ENCODE measurements at regions not wholly inside any gene's neighbourhood (a gene's known extent, or its start where the extent isn't known, plus 50 kb on each side); places are given as distances from the start of the nearest gene placed in this dataset.
"Not testable (repeated sequence)": the region's sequence is repeated elsewhere in the genome, so short reads cannot be mapped to it uniquely, and the experiment has no call there.

DNA sequence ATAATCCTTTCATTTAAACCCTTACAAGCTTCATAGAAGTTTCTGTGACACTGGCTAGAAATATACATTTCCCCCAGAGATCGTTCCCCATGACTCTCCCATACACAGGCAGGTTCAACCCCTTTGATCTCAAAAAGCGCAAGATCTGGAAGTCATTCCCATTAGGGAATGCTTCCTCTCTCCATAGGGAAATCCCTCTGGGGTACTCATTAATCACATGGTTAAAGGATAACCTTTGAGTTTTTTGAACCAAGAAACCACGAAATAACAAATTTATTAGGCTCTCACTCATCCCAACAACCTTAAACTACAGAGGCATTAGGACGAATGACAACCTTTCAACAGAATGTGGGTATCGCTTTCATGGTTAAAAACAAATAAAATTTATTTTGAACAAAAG is 211.9 kb upstream of the PRICKLE2 start:
- DNase-seq: no peak

GRCh38 chr3:64435023-64435422 is 209.8 kb upstream of the PRICKLE2 start:
- DNase-seq: not testable (repeated sequence)

- DNase-seq: no peak
Observed at GRCh38 chr3:64432870-64433269, 207.6 kb upstream of the PRICKLE2 start.

DNA sequence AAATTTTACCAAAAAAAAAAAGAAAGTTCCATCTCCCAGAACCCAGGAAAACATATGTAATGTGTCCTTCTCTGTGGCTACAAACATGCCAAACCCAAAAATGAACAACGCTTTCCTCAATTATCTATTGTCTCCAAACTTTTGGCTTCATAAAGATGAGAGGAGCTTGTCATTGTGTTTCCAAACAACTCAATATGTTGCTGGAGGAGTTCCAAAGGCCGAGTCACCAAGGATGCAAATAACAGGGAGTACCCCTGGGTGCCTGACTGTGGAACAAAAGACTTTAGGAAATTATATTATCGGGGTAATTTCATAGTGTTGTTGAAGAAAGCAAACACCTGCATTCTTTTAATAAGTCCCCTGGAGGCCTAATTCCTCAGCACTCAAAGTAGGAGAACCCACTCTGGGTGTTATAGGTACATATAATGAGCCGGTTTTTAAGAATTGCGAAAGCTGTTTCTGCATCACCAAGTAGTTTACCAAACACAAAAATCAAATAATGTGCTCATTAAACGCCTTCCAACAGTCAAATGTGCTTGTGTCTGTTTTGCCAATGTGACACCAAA is 206.3 kb upstream of the PRICKLE2 start:
- no peak for DNase-seq

- no peak for DNase-seq
Observed at GRCh38 chr3:64427671-64428070, 202.4 kb upstream of the PRICKLE2 start.

GRCh38 chr3:64426551-64426950 is 201.3 kb upstream of the PRICKLE2 start:
- no peak for DNase-seq

GRCh38 chr3:64422932-64423331 is 197.7 kb upstream of the PRICKLE2 start:
- DNase-seq: no peak

DNA sequence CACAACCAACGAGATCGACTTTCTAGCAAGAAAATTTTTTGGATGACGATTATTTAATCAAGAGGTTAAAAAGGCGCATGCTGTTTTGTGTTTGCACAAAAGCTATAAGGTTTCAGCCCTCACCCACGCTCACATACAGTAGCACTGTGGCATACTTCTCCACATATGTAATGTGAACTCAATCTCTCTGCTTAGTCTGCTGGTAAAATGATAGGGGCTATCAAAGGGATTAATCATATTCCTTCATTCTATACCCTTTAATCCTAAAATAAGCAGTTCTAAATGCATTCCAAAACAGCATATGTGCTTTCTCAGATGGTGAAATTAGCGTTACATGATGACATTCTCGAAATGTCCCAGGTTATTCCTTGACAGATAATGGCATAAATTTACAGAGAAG is 196.9 kb upstream of the PRICKLE2 start:
- DNase-seq: no peak

DNA sequence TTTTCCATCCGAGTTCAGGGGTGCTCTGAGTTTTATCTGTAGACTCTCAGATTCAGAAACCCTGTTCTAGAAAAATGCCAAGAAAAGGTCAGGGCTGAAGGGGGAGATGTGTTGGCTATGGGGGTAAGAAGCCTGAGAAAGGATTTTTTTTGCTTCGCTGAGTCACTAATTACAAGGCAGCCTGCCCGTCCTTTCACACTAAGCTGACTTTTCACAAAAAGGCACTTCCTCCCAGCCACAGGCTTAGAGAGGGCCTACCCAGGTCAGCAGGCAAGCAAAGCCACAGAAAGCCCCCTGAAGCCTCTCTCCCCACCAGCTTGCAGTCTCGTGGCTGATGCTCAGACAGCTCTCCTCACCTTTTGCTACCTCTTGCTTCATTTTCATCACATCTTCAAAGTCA is 192.6 kb upstream of the PRICKLE2 start:
- peak in 1 of 14 donors; percentile 6 for DNase-seq

- no peak for DNase-seq
Observed at GRCh38 chr3:64414043-64414442, 188.8 kb upstream of the PRICKLE2 start.

DNA sequence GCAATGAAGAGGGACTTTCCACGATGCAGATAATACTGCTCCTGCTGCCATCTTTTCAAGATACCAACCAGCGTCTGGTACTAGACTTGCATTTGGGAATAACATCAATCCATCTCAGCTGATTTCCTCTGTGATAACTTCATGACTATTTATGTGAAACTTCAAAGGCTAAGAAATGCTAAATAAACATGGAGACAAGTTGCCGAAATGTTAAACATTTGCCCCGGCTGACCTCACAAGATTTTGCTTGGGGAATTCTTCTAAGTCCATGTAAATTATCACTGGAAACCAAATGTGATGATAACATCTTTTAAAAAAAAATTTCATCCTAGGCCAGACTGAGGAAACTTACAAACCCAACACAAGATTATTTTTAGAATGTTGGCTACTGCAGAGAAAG is 185.8 kb upstream of the PRICKLE2 start:
- DNase-seq: no peak

DNA sequence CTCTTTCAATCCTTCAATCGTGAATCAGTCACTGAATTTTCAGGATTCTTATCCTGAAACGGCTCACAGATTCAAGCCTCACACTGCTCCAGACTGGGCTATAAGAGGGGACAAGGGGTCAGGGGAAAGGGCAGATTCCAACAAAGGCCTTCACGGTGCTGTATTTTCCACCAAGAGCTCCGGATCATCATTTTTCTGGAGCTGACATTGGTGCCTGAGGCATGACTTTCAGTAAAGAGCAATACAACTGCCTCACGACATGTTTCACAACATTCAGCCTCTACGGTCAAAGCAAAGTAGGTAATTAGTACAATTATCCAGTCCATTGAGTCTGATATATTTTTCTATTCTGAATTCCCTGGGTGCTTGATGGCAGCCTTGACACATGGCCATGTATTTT is 185.0 kb upstream of the PRICKLE2 start:
- no peak for DNase-seq

- DNase-seq: no peak
Observed at GRCh38 chr3:64408770-64409169, 183.5 kb upstream of the PRICKLE2 start.

DNA sequence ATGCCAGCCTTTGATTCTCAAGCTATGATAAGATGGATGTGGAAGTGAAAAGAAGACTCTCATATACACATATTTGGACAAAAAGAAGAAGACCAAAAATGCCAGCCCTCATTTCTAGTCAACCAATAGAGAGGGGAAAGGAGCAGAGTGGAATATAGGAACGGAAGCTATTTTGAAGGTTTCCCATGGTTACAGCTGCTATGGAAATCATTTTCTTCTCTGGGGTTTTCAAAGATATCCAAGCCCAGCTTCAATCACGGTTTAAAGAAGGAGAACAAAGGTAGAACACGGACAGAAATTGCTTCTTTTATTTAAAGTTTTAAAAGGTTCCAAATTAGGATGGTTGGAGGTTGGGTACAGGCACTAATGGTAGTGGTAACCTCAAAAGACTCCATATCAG is 181.0 kb upstream of the PRICKLE2 start:
- DNase-seq: no peak

GRCh38 chr3:64405211-64405835 is 180.1 kb upstream of the PRICKLE2 start:
- DNase-seq: no peak

DNA sequence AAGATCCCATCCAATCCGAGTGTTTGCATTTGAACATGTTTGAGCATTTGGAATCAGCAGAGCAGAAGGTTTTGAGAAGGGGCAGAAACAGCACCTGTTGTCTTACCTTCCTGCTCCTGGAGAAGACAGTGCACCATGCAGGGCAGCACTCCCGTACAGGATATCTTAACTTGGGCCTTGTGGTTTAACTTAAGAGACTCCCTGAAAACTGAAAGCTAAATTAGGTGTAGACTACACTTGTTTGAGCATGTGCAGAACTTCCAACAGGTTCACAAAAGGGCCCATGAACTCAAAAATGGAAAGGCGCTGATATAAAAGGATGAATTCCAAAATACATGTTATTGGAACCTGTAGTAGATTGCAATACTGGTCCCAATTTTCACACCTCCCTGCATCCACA is 175.4 kb upstream of the PRICKLE2 start:
- no peak for DNase-seq

DNA sequence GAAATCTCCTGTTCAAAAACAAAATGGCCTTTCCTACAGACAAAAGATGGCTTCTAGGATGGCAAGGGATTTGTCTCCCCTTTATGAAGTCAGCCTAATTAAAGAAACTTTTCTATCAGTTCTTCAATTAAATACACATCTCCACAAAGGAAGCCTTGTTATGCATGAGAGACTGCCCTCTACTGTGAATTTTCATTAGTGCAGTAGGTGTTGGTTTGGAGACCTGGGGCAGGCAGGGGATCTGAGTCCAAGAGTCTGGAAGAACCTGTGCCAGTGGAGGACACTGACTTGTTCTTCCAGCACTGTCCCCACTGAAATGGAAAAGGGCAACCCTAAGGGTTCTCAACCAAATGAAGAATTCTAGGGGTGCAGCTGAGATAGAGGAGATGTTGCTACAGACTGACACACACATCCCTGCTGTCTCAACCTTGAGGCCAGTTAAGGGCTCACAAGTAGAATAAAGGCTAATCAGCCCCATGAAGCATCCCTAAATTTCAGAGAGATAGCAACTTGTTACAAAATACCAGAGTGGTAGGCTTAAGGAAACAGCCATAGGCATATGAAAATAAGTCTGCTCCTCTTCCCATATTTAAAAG is 174.0 kb upstream of the PRICKLE2 start:
- peak in 3 of 14 donors; percentile 3 to 8 (median 6) for DNase-seq

DNA sequence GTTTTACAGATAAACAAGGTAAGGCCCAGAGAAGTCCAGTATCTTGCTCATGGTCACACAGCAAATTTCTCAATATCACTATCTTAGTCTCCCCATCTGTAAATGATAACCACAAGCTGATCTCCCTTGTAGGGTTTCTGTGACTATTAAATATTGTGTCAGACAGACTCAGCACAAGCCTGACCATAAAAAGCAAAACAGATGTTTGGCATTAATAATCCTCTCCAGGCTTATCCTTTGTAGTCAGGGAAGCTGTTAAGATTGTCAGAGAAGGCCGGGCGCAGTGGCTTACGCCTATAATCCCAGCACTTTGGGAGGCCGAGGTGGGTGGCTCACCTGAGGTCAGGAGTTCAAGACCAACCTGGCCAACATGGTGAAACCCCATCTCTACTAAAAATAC is 173.2 kb upstream of the PRICKLE2 start:
- no peak for DNase-seq

GRCh38 chr3:64398006-64398405 is 172.7 kb upstream of the PRICKLE2 start:
- DNase-seq: no peak

DNA sequence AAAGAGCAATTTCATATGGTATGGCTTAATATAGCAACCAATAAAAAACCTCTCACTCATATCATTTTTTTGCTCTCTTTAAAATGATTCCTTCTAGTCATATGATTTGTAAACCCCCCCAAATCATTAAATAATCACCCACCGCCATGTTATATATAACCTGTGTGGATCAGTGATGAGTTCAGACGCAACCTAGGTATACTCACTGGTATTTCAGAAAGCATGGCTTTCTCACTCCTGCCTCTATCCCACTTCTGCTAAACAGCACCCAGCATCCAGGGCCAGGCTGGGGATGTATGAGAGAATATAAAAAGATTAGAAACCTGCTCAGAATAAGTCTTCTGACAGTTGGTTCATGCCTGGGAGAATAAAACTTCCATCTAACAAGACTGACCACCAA is 172.3 kb upstream of the PRICKLE2 start:
- DNase-seq: no peak

DNA sequence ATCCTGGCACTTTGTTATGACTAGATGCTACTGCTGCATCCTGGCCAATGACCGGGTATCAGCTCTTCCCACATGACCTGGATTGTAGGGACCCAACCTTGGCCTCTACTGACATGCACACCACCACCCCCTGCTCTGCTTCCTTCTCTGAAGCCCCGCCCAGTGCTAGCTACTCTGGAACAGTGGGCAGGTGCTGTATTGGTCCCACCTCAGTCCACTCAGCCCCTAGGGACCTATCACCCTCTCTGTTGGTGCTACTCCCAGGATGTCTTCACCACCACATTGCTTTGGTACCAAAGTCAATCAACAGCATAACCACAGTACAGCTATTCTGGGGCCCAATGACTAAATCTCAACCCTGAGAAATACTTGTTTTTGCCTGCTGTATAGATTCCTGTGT is 170.2 kb upstream of the PRICKLE2 start:
- no peak for DNase-seq

DNA sequence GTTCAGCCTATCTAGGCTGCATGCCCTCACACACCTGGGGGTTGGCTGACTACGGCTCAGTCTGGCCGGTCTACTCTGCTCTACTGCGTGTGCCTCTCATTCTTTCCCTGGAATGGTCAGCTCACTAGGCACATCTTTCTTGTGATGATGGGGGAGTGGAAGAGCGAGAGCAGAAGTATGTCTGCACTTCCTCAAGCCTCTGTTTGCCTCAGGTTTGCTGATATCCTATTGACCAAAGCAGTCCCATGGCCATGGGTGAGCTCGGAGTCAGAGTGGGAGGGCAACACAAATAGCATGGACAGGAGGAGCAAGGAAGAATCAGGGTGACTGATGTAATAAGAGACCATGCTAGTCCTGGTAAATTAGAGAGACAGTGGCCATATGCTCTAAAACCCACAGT is 167.9 kb upstream of the PRICKLE2 start:
- no peak for DNase-seq

GRCh38 chr3:64392001-64392400 is 166.7 kb upstream of the PRICKLE2 start:
- no peak for DNase-seq

DNA sequence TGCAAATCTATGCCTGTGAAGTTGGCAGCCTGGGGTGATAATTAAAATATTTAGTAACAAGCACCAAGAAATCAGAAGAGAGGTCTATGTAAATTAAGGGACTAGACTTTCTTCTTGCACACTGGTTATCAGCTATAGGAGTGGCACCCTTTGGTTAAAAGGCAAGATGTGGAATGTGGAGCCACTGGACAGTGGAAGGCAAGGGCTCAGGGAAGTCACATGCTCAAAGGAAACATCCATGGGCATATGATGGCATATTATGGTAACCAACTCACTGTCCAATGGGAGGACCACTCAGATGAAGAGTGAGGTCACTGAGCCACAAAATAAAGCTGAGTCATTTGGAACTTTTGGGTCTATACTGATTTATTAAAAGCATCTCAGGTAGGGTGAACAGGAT is 165.6 kb upstream of the PRICKLE2 start:
- no peak for DNase-seq

DNA sequence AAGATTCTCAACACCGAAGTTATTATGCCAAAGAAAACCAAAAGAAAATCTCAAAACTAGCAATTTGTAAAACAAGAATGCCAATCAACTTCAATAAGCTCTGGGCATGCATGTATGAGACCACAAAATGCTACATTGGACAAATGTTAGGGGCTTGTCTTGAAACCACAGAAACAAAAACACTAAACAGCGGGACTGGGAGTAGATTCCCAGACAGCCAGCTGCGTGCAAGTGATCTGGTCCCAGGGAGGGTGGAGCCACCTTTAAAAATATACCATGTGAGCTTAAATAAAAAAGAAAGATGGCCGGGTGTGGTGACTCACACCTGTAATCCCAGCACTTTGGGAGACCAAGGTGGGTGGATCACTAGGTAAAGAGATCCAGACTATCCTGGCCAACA is 163.6 kb upstream of the PRICKLE2 start:
- no peak for DNase-seq
